Ishikawa (cell line): ENCODE measurements at regions not wholly inside any gene's neighbourhood (a gene's known extent, or its start where the extent isn't known, plus 50 kb on each side); places are given as distances from the start of the nearest gene placed in this dataset.

ENCODE experiments used
- CEBPB ChIP-seq: IDR thresholded peaks from 2 replicates; pipeline ENCODE4 v1.6.1; 2012
- CREB1 ChIP-seq: IDR thresholded peaks from 2 replicates; pipeline ENCODE4 v1.6.1; 2012; ENCODE audit warnings: low read depth
- EP300 ChIP-seq: IDR thresholded peaks from 2 replicates; pipeline ENCODE4 v1.6.1; 2012; ENCODE audit warnings: borderline replicate concordance
- YY1 ChIP-seq: IDR thresholded peaks from 2 replicates; pipeline ENCODE4 v1.6.1; 2012; ENCODE audit warnings: low read depth

DNA sequence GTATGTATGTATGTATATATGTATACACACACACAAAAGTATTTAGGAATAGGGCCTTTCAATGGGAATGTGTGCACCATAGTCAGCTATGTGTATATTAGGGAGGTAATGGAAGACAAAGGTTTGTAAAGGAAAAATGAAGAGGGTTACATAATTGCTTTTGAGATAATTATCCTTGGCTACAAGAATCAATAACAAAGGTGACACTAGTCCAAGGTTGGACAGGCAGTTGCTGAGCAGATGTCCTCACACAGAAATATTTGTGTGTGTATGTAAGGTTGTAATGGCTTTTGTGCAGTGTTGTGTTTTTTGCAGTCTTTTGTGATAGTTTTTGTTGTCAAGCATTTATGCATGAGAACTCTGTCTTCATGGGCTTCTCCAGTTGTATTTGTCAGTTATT is 157.9 kb upstream of the MARCKS start:
- TF ChIP-seq CEBPB (no peak), CREB1 (no peak), YY1 (no peak), EP300 (no peak)
